ENCODE measurements at regions not wholly inside any gene's neighbourhood (a gene's known extent, or its start where the extent isn't known, plus 50 kb on each side); places are given as distances from the start of the nearest gene placed in this dataset.

DNA sequence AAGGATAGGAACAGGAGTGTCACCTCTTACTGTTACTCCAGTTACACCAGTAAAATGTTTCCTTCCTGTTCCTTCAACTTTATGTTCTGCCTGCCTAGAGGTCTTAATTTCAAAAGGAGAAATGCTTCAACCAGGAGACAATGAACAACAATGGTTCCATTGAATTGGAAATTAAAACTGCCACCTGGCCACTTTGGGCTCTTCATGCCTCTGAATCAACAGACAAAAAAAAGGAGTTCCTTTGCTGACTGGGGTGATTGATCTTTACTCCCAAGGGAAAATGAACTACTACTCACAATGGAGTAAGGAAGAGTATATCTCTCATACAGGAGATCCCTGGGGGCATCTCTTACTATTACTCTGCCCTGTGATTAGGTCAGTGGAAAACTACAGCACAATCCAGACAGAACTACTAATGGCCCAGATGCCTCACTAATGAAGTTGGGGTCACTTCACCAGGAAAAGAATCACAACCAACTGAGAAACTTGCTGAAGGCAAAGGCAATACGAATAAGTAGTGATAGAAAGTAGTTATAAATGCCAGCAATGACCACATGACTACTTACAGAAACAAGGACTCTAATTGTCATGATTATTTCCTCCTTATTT, 76.6 kb upstream of the PRDX6 start:
- DNase-seq (ENCODE audit: low read depth) = no peak

DNA sequence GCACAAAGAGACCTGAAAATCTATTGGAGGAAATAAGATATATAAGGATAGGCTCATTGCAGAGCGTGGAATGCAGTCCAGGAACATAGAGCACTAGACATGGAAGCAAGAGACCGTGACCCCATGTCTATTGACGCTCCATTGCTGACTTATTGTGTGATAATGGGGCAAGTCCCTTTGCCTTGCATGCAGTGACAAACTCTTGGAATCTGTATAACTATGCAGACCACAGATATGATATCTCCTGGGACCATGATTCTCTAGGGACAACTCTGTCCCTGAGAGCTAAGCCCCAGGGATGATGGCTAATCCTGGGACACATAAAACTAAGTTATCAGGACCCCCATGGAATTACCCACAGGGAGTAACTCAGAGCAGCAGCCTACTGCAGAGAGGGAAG, 73.1 kb upstream of the PRDX6 start:
- no peak for DNase-seq (ENCODE audit: low read depth)

DNA sequence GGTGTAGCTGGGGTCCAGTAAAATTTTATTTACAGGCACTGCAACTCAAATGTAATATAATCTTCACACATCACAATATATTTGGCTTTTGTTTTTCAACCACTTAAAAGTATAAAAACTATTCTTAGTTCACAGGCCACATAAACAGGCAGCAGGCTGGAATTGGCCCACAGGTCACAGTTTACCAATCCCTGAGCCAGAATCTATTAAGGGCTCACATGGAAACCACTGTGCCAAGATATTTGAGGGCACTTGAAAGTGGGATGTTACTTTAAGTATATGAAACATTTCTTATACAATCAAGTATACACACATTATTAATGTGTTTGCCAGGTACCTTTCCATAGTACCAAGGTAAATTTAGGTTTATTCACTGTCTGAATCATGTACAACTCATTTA, 71.9 kb upstream of the PRDX6 start:
- no peak for DNase-seq (ENCODE audit: low read depth)

DNA sequence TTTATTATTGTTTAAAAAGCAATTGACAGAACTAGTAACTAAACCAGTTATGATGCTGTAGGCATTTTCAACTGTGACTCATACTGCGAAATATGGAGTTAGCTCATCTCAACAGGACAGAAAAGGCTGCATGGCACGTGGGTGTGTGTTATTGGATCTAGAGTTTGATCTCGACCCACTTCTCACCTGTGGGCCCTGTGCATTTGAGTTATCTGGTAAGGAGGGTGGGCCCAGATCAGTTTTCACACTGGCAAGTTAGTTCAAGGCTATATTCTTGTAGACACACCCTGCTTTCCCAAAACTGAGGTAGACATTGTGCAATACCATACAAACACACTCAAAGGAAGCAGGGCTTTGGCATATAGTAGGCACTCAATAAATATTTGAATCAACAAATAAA, 71.3 kb upstream of the PRDX6 start:
- no peak for DNase-seq (ENCODE audit: low read depth)

DNA sequence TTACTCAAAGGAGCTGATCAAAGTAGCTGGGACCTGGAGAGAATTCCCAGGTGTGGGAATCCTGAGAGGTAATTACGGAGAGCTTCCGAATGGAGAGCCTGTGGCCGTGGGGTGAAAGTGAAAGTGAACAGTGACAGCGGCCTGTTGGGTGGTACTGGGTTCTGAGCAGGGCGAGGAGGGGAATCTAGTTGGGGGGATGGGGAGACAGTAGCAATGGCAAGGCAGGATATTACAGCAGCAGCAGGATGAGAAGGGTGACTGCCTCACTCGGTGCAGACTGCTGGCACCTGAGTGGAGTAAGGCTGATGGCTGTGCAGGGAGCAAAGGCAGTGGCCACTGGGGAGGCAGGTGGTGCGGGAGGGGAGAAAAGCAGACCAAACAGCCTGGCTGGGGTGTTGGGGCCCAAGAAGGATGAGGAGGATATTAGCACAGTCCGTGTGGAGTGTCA, 70.3 kb upstream of the PRDX6 start:
- no peak for DNase-seq (ENCODE audit: low read depth)

DNA sequence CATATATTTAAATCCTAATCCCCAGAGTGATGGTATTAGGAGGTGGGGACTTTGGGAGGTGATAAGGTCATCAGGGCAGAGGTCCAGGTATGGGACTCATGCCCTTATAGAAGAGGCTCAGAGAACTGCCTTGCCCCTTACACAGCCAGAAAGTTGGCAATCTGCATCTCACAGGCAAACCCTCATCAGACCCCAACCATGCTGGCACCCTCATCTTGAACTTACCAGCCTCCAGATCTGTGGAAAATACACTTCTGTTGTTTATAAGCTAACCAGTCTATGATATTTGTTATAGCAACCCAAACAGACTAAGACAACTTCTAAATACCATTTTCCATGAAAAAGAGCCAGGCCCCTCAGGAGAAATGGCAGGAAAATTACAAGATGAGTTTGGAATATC, 69.3 kb upstream of the PRDX6 start:
- DNase-seq (ENCODE audit: low read depth) = no peak

DNA sequence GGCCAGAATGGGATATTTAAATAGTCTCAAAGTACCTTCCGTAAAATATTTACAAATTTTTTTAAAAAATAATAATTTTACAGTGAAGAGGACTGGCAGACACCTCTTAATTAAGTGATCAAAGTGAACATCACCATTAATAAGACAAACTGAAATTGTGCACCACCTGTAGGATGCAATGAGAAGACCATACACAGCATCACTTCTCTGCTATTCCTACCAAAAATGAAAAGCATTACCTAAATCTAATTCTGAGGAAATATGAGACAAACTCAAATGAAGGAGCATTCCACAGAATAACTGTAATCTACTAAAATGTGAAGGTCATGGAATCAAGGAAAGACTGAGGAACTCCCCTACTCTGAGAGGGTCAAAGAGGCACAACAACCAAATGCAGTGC, 68.2 kb upstream of the PRDX6 start:
- DNase-seq (ENCODE audit: low read depth) = no peak

DNA sequence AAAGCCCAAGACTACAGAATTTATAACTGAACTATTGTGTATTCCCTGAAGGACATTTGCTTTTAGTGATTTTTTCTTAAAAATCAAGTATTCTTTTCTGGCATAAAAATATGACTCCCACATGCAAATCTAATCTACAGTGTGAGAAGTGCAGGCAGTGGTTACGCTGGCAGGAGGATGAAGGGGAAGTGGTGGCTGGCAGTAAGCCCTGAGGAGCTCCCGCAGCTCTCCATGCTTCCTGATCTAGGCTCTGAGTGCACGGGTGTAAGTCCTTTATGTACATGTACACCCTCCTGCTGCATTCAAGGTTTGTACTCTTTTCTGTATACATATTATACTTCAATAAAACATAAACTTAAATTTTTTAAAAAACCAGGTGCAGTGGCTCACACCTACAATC, 67.5 kb upstream of the PRDX6 start:
- DNase-seq (ENCODE audit: low read depth) = peak; percentile 68

DNA sequence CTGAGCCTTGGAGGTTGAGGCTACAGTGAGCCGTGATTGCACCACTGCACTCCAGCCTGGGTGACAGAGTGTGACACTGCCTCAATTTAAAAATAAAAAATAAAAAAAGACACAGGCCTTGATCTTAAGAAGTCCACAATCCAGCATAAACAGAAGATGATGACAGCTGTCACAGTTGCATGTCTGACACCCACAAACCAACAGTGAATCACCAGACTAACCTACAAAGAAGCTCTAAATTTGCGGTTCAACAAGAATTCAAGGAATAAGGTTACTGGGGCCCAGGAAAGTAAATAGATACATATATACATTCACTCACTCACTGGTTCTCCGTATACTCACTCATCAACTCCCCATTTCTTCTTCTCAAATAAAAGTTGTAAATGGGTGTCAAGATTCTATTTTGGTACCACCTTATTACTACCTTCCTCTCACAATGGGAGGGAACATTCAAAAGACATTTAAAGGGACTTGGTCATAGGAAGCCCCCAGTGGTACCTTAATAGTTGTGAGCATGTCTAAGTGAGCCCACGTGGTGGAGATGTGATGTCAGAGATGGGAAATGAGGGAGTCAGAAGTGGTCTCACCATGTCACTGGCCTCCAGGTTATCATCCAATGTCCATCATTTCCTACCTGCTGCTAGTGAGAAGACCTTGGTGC, 66.9 kb upstream of the PRDX6 start:
- DNase-seq (ENCODE audit: low read depth) = no peak

DNA sequence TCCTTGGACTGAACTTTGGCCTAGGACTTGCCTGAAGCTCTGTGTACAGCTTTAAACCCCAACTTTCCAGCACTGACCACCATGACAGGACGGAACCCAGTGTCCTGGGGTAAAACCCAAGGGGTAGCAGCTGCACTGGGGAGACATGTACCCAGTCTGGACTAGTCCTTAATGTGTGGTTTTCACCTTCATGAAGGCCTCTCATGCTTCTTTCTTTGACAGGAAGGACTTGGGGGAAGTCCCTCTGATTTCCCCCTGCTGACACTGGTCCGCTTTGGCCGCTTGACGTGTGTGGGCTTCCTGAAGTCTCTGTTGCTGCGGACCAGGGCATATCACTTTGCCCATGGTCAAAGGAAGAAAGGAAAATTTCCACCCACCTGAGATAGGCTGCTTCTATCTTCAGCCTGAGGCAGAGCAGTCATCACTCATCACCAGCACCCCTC, 66.3 kb upstream of the PRDX6 start:
- DNase-seq (ENCODE audit: low read depth) = no peak

DNA sequence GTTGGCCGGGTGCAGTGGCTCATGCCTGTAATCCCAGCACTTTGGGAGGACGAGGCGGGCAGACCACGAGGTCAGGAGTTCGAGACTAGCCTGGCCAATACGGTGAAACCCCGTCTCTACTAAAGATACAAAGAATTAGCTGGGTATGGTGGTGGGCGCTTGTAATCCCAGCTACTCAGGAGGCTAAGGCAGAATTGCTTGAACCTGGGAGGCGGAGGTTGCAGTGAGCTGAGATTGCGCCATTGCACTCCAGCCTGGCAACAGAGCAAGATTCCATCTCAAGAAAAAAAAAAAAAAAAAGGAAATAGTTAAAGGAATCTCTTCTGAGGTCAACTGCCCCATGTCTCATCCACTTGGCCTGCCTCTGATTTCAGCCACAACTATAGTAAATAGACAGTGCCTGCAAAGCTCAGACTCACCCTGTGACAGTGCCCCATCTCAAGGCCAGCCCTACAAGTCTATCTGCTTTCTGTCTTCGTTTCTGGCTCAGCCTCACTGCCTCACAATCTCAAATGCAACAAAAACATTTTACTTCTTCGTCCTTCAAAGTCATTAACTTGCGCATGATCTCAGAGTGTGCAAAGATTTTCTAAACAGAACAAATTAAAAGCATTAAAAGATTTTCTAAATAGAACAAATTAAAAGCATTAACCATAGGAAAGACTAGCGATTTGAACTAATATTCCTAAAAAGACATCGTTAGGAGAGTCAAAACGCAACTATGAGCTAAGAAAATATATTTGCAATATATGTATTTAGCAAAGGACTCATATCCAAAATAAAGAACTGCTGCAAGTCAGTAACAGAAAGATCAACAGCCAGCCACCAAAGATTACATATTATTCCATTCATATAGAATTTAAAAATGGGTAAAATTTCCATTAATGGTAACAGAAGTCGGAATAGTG, 65.0 kb upstream of the PRDX6 start:
- DNase-seq (ENCODE audit: low read depth) = peak; percentile 66

DNA sequence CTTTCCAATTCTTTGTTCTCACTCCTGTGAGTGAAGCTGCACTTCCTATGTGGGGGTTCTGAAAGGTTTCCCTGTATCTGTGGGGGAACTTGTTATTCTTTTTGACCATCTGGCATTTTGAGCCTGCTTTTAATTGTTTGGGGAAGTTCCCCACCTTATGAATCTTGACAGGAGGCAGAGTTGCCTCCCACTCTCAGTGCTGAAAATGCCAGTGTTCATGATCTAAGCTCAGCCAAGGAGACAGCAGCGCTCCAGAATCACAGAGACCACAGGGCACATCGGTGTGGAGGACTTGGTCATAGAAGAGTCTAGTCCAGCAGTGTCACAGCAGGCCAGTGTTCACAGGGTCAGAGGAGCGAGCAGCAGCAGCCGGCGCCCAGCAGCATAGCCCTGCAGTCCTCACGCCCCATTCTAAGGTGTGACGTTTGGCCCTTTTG, 63.8 kb upstream of the PRDX6 start:
- DNase-seq (ENCODE audit: low read depth) = no peak

DNA sequence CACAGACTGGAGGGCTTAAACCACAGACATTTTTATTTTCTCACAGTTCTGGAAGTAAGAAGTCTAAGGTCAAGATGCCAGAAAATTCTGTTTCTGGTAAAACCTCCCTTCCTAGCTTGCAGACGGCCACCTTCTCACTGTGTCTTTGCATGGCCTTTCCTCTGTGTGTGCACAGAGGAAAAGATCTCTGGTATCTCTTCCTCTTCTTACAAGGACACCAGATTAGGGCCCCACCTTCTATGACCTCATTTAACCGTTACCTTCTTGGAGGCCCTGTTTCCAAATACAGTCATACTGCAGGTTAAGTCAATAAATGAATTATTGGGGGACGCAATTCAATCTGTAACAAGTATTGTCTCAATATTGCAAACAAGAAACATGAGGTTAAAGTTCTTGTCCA, 63.0 kb upstream of the PRDX6 start:
- DNase-seq (ENCODE audit: low read depth) = no peak

DNA sequence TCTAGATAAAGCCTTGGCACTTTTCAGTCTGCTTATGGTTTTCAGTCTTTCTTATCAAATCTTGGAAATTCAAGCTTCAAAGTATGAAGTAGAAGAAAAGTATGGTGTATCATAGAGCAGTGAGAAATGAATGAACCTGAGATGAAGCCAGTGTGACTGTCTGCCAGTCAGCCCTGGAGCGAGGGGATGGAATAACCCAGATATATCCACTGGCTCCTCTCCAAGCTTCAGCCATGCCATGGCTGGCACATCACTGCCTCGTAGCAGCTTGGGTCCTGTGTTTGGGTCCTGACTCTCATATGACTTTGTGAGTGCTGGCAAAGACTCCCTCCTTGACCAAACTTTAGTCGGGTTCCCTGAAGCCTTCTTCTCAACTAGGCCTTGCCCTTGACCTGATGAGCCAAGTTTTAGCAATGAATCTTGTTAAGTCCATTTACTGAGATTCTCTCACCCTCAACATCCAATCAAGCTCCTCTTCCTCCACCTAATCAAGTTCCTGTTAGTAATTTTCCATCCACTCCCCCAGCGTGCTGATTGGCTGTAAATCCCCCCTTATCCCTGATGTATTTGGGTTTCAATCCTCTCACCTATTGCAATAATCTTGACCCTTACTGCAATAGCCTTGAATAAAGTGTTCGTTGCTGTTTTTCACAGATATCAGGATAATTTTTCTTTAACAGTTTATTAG, 62.5 kb upstream of the PRDX6 start:
- DNase-seq (ENCODE audit: low read depth) = no peak

DNA sequence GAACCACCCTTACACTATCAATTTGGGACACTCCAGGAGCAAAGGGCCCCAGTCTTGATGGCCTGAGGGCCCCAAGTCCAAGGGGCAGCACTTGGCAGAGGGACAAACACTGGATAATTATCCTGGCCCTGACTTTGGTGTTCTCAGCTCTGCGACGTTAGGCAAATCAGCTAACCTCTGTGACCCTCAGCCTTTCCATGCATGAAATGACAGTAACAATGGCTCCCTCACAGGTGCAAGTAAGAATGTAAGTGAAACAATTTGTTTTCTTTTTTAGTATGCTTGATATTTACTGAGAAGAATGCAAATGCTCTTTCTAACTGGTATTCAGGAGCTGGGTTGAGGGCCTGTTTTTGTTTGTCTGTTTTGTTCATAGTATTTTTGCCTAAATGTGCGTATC, 61.6 kb upstream of the PRDX6 start:
- DNase-seq (ENCODE audit: low read depth) = no peak

DNA sequence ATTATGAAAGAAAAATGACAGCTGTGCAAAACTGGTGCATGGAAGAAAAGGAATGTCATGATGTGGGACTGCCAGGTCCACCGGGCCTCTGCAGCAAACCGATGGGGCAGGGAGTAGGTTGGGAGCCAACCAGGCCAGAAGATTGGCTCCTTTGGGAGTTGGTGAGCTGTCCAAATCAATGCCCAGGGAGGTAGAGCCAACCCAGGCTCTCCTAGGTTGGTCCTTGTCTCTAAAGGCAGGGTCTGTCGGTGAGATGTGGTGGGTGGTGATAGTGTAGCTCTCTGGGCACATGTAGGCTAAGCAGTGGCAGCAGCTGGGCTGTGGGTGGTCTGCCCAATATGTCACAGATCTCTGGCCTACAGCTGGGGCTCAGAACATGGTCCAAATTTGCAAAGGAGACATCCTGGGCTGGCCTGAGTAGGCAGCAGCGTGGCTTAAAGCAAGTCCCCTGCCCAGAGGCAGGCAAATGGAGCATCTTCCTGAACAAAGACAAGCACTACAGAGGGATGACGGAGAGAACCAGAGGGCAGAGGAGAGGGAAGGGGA, 61.2 kb upstream of the PRDX6 start:
- no peak for DNase-seq (ENCODE audit: low read depth)

DNA sequence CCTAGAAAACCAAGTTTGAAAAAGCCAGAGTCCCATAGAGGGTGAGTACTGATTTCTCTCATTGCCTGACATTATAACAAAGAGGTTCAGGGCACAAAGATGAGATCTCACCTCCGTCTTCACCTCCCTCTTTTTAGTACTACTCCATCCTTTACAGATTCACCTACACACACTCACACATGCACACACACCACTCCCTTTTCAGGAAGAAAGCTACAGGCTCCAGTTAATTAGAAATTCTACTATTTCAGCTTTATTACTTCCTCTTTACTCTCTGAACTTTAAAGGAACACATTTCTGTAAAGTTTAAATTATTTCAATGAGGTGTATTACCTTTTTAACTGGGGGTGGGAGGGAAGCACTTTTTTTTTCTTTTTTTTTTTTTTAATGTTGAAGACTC, 59.6 kb upstream of the PRDX6 start:
- DNase-seq (ENCODE audit: low read depth) = no peak

DNA sequence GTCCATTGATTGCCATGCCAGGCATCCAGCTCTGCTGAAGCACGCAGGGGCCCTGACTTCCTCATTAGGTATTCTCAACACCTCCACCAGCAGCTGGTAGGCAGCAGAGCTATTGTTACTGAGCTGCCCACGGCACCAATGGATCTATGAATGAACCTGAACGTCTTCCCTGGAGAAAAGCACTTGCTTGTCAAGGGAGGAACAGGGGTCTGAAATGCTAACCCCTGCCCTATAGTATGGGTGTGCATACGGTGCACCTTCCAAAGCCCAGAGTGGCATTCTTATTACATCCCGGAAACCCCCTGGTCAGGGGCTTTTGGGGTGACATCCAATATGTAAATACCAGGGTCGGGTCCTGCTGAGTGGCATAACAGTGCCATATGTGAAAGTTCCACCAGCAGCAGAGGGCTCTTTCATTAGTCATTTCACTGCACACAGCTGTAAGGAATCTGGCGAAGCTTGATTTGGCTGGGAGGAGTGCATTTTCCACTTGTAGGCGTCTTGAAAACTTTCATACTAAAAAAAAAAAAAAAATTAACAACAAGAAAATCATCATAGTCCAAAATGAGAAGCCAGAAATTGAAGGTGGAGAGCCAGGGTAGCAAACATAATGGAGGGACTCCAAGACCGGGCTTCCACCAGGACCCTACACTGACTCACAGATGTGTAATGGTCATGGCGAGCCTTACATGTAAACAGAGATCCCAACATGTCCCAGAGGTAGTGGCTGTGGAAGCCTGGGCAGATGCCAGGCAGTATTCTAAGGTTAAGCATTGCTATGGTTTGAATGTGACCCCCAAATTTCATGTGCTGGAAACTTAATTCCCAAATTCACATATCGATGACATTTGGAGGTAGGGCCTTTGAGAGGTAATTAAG, 58.8 kb upstream of the PRDX6 start:
- no peak for DNase-seq (ENCODE audit: low read depth)

DNA sequence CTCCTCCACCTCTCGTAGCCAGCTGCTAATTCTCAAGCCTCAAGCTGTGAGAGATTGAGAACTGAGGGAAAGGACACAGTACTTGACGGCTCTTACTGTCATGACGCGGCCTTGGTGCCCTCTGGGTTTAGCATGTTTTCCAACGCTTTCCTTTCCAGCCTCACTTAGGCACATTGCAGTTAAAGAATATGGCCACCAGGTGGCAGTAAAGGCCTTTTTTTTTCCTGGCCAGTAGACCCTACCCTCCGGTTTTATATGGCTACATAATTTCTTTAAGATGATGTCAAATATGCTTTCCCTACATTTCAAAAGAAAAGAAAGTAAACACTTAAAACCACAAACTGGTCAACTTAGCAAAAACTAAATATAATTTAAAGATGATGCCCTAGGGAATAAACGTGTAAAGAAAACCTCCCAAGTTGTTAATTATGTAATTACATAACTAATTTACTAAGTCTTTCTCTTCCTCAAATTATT, 56.8 kb upstream of the PRDX6 start:
- peak; percentile 65 for DNase-seq (ENCODE audit: low read depth)

DNA sequence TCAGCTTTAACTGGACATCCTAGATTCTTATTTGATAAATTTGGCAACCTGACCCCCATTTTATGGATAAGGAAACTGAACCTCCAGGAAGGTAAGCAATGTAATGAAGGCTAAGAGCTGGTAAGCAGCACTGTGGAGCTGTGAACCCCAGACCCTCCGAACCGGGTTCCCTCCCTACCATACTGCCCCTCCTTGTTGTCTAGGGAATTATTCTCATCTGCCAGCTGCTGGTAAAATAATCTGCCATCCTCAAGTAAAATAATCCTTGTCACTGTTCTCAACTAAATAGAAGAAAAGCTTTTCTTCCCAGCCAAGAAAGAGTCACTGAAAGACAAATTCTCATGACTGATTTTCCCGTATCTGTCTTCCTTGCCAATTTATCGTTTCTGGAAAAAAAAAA, 55.8 kb upstream of the PRDX6 start:
- no peak for DNase-seq (ENCODE audit: low read depth)

DNA sequence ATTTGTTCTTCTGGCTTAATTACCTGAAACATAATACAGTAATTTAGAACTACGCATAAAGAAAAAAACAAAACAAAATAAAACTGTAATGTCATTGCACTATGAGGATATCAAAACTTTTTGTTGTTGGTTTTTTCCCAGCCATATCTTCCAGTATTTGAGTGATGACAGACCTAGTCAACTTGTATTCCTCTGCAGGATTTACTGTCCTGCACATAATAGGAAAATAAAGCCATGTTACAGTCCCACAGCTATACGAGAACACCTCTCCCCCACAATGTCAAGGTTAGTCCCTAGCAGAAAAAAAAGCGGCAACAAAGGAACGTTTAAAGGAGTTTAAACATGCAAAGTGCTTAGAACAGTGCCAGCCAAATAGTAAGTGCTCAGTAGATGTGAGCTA, 55.3 kb upstream of the PRDX6 start:
- no peak for DNase-seq (ENCODE audit: low read depth)

Data from stromal cell of bone marrow (primary cell).